ENCODE measurements at regions not wholly inside any gene's neighbourhood (a gene's known extent, or its start where the extent isn't known, plus 50 kb on each side); places are given as distances from the start of the nearest gene placed in this dataset.

- no peak for TF ChIP-seq CTCF (IDR thresholded peaks at IDR 0.05; ENCODE audit: extremely low read depth, insufficient read depth, missing control alignments)
- in situ Hi-C loops (cut with MboI; ENCODE audit: low pct_unique_long_range_greater_than_20kb, low sequenced_read_pairs, unreplicated experiment), result no loop called here
- DNase-seq (ENCODE audit: low spot score), result no peak
Observed at GRCh38 chr5:111010783-111011182, 60.7 kb upstream of the TSLP start.

- in situ Hi-C loops (cut with MboI; ENCODE audit: low pct_unique_long_range_greater_than_20kb, low sequenced_read_pairs, unreplicated experiment), result no loop called here
- no peak for TF ChIP-seq CTCF (IDR thresholded peaks at IDR 0.05; ENCODE audit: extremely low read depth, insufficient read depth, missing control alignments)
- DNase-seq (ENCODE audit: low spot score), result no peak
Observed at GRCh38 chr5:111013011-111013410, 58.5 kb upstream of the TSLP start.

- DNase-seq (ENCODE audit: low spot score), result no peak
- TF ChIP-seq CTCF (IDR thresholded peaks at IDR 0.05; ENCODE audit: extremely low read depth, insufficient read depth, missing control alignments), result no peak
- in situ Hi-C loops (cut with MboI; ENCODE audit: low pct_unique_long_range_greater_than_20kb, low sequenced_read_pairs, unreplicated experiment), result no loop called here
Observed at GRCh38 chr5:111016801-111017200, 54.7 kb upstream of the TSLP start.

GRCh38 chr5:111017731-111018130 lies 53.8 kb upstream of the TSLP start:
- in situ Hi-C loops (cut with MboI; ENCODE audit: low pct_unique_long_range_greater_than_20kb, low sequenced_read_pairs, unreplicated experiment), result no loop called here
- no peak for DNase-seq (ENCODE audit: low spot score)
- no peak for TF ChIP-seq CTCF (IDR thresholded peaks at IDR 0.05; ENCODE audit: extremely low read depth, insufficient read depth, missing control alignments)
